Vagina (tissue), 2 donors: ENCODE measurements at regions not wholly inside any gene's neighbourhood (a gene's known extent, or its start where the extent isn't known, plus 50 kb on each side); places are given as distances from the start of the nearest gene placed in this dataset.

Experiments used
- POLR2A ChIP-seq, 2 donors: fragments of 450-650 bp; IDR thresholded peaks; one replicate each; pipeline ENCODE4 v1.6.1; 2017; ENCODE audit warnings: antibody characterized with exemption in 2 of 2, mild to moderate bottlenecking in 2 of 2, moderate library complexity in 2 of 2
- POLR2AphosphoS5 ChIP-seq, 2 donors: sonication (generic); formaldehyde crosslinking; IDR thresholded peaks; one replicate each; pipeline ENCODE4 v1.9.0; 2017; ENCODE audit warnings: antibody characterized with exemption in 2 of 2, mild to moderate bottlenecking in 2 of 2, low read depth in 1 of 2; ENCODE audit not compliant: insufficient read depth in 1 of 2
- TF ChIP-seq, protein P1 (sequence below), 3 experiments: fragments of 450-650 bp in 2 of 3; fragments of 200-600 bp in 1 of 3; sonication (generic) in 1 of 3; IDR thresholded peaks; one replicate each; pipeline ENCODE4 v1.5.1; 2017 to 2019; ENCODE audit warnings: antibody characterized with exemption in 3 of 3, mild to moderate bottlenecking in 2 of 3, moderate library complexity in 2 of 3

GRCh38 chr3:88219138-88219792 is 69.5 kb downstream of the C3orf38 start:
- TF ChIP-seq, protein P1, sequence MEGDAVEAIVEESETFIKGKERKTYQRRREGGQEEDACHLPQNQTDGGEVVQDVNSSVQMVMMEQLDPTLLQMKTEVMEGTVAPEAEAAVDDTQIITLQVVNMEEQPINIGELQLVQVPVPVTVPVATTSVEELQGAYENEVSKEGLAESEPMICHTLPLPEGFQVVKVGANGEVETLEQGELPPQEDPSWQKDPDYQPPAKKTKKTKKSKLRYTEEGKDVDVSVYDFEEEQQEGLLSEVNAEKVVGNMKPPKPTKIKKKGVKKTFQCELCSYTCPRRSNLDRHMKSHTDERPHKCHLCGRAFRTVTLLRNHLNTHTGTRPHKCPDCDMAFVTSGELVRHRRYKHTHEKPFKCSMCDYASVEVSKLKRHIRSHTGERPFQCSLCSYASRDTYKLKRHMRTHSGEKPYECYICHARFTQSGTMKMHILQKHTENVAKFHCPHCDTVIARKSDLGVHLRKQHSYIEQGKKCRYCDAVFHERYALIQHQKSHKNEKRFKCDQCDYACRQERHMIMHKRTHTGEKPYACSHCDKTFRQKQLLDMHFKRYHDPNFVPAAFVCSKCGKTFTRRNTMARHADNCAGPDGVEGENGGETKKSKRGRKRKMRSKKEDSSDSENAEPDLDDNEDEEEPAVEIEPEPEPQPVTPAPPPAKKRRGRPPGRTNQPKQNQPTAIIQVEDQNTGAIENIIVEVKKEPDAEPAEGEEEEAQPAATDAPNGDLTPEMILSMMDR (IDR thresholded peaks at IDR 0.05): peak in 2 of 3 experiments; percentile 20 to 22
- TF ChIP-seq POLR2AphosphoS5 (IDR thresholded peaks at IDR 0.05; ENCODE audit: insufficient read depth in 1 of 2, low read depth in 1 of 2) (no peak), POLR2A (IDR thresholded peaks at IDR 0.05) (no peak)
